Heart left ventricle (tissue), 13 donors: ENCODE measurements at regions not wholly inside any gene's neighbourhood (a gene's known extent, or its start where the extent isn't known, plus 50 kb on each side); places are given as distances from the start of the nearest gene placed in this dataset.

ENCODE experiments used
- CTCF ChIP-seq, 12 donors: fragments of 200-600 bp; sonication (generic) in 4 of 12; IDR thresholded peaks; one replicate each; pipeline versions ENCODE4 v1.5.0 to v1.8.0; 2018 to 2022; ENCODE audit warnings: antibody characterized with exemption in 12 of 12, mild to moderate bottlenecking in 5 of 12
- POLR2A ChIP-seq, 2 donors: fragments of 450-650 bp; IDR thresholded peaks; one replicate each; pipeline ENCODE4 v1.6.1; 2017; ENCODE audit warnings: antibody characterized with exemption in 2 of 2, mild to moderate bottlenecking in 2 of 2, moderate library complexity in 2 of 2
- donor health status: ischemic (EF 13 %, LVEDD 7.1; RV severe dilation, severe dysfunction).
- donor health status: DM: no; HTN: yes; CAD: no.
- donor health status: DM: no; HTN: no; CAD: no.
- donor health status: ischemic (EF 25% LVEDD 6.9; RV normal size, moderate dysfunction).
- donor health status: ischemic (EF 25% LVEDD 5.7; RV mildly dilated, moderate dysfunction).
- donor health status: ischemic (EF 35%, LVEDD 5.7; RV mildly dilated, moderate dysfunction).
- donor health status: nonischemic (EF 11% LVEDD 7.7; RV severe dilation, severe dysfunction).
- donor health status: DM: yes; HTN: yes; CAD: no.
- donor health status: PGD.
- donor health status: ischemic (EF 29% LVEDD 5.4; RV normal size, mild dysfunction).
- donor health status: nonischemic (EF 23%, LVEDD 6.1; RV moderate dilation, normal function).

GRCh38 chr2:66813976-66814375 is 379.1 kb downstream of the MEIS1 start:
- TF ChIP-seq CTCF (IDR thresholded peaks at IDR 0.05) (no peak), POLR2A (IDR thresholded peaks at IDR 0.05) (no peak)
